Ishikawa (cell line): ENCODE measurements at regions not wholly inside any gene's neighbourhood (a gene's known extent, or its start where the extent isn't known, plus 50 kb on each side); places are given as distances from the start of the nearest gene placed in this dataset.

Experiments
- CEBPB ChIP-seq: IDR thresholded peaks from 2 replicates; pipeline ENCODE4 v1.6.1; 2012
- CREB1 ChIP-seq: IDR thresholded peaks from 2 replicates; pipeline ENCODE4 v1.6.1; 2012; ENCODE audit warnings: low read depth
- EGR1 ChIP-seq: IDR thresholded peaks from 2 replicates; pipeline ENCODE4 v1.6.1; 2012
- EP300 ChIP-seq: IDR thresholded peaks from 2 replicates; pipeline ENCODE4 v1.6.1; 2012; ENCODE audit warnings: borderline replicate concordance
- FOXM1 ChIP-seq: IDR thresholded peaks from 2 replicates; pipeline ENCODE4 v1.6.1; 2012; ENCODE audit warnings: low read depth, borderline replicate concordance
- NFIC ChIP-seq: IDR thresholded peaks from 2 replicates; pipeline ENCODE4 v1.6.1; 2012
- RAD21 ChIP-seq: IDR thresholded peaks from 2 replicates; pipeline ENCODE4 v1.6.1; 2012; ENCODE audit warnings: low read depth
- TAF1 ChIP-seq: IDR thresholded peaks from 2 replicates; pipeline ENCODE4 v1.6.1; 2012; ENCODE audit warnings: low read depth, mild to moderate bottlenecking
- TCF12 ChIP-seq: IDR thresholded peaks from 2 replicates; pipeline ENCODE4 v1.6.1; 2012; ENCODE audit warnings: low read depth
- ZBTB7A ChIP-seq: IDR thresholded peaks from 2 replicates; pipeline ENCODE4 v1.6.1; 2012; ENCODE audit warnings: low read depth
- TF ChIP-seq, protein P1 (sequence below): IDR thresholded peaks from 2 replicates; pipeline ENCODE4 v1.6.1; 2012
- TF ChIP-seq, protein P2 (sequence below): IDR thresholded peaks from 2 replicates; pipeline ENCODE4 v1.6.1; 2012; ENCODE audit warnings: low read depth, mild to moderate bottlenecking

DNA sequence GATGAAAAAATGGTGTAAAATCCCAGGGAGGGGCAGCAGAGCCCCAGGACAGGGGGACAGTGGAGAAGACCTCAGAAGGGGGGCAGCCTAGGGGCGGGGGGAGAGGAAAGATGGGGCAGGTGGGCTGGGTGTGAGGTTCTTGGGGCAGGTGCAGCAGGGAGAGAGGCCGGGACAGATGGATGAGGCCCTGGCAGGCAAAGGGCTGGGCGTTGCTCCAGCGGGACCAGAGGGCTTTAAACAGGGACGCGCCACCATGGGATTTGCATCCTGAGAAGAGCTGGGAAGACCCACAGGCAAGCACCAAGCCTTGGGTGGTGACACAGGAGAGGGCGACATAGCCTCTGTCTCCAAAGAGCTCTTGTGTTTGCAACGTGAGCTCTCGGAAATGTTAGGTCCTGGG is 1342.8 kb downstream of the TBC1D22A start:
- TF ChIP-seq, protein P1, sequence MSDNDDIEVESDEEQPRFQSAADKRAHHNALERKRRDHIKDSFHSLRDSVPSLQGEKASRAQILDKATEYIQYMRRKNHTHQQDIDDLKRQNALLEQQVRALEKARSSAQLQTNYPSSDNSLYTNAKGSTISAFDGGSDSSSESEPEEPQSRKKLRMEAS = no peak
- TF ChIP-seq CREB1 = no peak
- no peak for TF ChIP-seq ZBTB7A
- TF ChIP-seq, protein P2, sequence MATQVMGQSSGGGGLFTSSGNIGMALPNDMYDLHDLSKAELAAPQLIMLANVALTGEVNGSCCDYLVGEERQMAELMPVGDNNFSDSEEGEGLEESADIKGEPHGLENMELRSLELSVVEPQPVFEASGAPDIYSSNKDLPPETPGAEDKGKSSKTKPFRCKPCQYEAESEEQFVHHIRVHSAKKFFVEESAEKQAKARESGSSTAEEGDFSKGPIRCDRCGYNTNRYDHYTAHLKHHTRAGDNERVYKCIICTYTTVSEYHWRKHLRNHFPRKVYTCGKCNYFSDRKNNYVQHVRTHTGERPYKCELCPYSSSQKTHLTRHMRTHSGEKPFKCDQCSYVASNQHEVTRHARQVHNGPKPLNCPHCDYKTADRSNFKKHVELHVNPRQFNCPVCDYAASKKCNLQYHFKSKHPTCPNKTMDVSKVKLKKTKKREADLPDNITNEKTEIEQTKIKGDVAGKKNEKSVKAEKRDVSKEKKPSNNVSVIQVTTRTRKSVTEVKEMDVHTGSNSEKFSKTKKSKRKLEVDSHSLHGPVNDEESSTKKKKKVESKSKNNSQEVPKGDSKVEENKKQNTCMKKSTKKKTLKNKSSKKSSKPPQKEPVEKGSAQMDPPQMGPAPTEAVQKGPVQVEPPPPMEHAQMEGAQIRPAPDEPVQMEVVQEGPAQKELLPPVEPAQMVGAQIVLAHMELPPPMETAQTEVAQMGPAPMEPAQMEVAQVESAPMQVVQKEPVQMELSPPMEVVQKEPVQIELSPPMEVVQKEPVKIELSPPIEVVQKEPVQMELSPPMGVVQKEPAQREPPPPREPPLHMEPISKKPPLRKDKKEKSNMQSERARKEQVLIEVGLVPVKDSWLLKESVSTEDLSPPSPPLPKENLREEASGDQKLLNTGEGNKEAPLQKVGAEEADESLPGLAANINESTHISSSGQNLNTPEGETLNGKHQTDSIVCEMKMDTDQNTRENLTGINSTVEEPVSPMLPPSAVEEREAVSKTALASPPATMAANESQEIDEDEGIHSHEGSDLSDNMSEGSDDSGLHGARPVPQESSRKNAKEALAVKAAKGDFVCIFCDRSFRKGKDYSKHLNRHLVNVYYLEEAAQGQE = no peak
- TF ChIP-seq EGR1 = no peak
- no peak for TF ChIP-seq TCF12
- TF ChIP-seq RAD21 = no peak
- TF ChIP-seq EP300 = no peak
- TF ChIP-seq CEBPB = no peak
- TF ChIP-seq TAF1 = no peak
- no peak for TF ChIP-seq NFIC
- TF ChIP-seq FOXM1 = no peak
